Body of pancreas (tissue), 4 donors: ENCODE measurements at regions not wholly inside any gene's neighbourhood (a gene's known extent, or its start where the extent isn't known, plus 50 kb on each side); places are given as distances from the start of the nearest gene placed in this dataset.

ENCODE experiments used
- ATAC-seq: fragments of 150-250 bp; one replicate; pipeline ENCODE4 v1.9.1; 2016
- DNase-seq, 4 donors: peaks; one replicate each; pipeline ENCODE4 v3.0.0-alpha.2; 2019
- H3K27ac ChIP-seq, 4 donors: fragments of 200-600 bp; sonication (generic); 1 replicate in 3 of 4; 2 replicates in 1 of 4; pipeline versions ENCODE4 v1.5.1 to v1.6.1; 2016 to 2019; ENCODE audit warnings: mild to moderate bottlenecking in 1 of 4, mixed read lengths in 1 of 4, moderate library complexity in 1 of 4
- H3K27me3 ChIP-seq, 2 donors: fragments of 200-600 bp; sonication (generic); one replicate each; pipeline ENCODE4 v1.6.0; 2016; ENCODE audit warnings: mild to moderate bottlenecking in 1 of 2
- H3K36me3 ChIP-seq, 2 donors: fragments of 200-600 bp; sonication (generic); replicated peaks in 1 of 2; 2 replicates each; pipeline ENCODE4 v1.5.1; 2016; ENCODE audit warnings: low read depth in 2 of 2; ENCODE audit not compliant: insufficient read depth in 1 of 2
- H3K4me1 ChIP-seq: fragments of 200-600 bp; sonication (generic); one replicate; pipeline ENCODE4 v1.6.0; 2016
- H3K4me3 ChIP-seq, 2 donors: fragments of 200-600 bp; sonication (generic); 1 replicate in 1 of 2; 2 replicates in 1 of 2; pipeline ENCODE4 v1.5.1; 2016 to 2019
- H3K9me3 ChIP-seq, 3 donors: fragments of 200-600 bp; sonication (generic); 1 replicate in 2 of 3; 2 replicates in 1 of 3; pipeline ENCODE4 v1.5.1; 2016
- POLR2A ChIP-seq, 3 donors: fragments of 450-650 bp; IDR thresholded peaks; one replicate each; pipeline ENCODE4 v1.6.1; 2016; ENCODE audit warnings: antibody characterized with exemption in 3 of 3, mild to moderate bottlenecking in 2 of 3
- WGBS, 2 donors: methylation state at CpG; one replicate each; pipeline ENCODE4 v1.1.5; 2017; 5-methylcytosine and 5-hydroxymethylcytosine counted together
- intact Hi-C: fragments of 100-400 bp; cut with DNase I; formaldehyde crosslinking; loops from one replicate; pipeline ENCODE4 v1.15.1; 2023
- TF ChIP-seq, protein P1 (sequence below), 7 experiments: fragments of 450-650 bp in 4 of 7; fragments of 200-600 bp in 3 of 7; sonication (generic) in 3 of 7; IDR thresholded peaks; one replicate each; pipeline ENCODE4 v1.5.1; 2016 to 2019; ENCODE audit warnings: antibody characterized with exemption in 7 of 7

DNA sequence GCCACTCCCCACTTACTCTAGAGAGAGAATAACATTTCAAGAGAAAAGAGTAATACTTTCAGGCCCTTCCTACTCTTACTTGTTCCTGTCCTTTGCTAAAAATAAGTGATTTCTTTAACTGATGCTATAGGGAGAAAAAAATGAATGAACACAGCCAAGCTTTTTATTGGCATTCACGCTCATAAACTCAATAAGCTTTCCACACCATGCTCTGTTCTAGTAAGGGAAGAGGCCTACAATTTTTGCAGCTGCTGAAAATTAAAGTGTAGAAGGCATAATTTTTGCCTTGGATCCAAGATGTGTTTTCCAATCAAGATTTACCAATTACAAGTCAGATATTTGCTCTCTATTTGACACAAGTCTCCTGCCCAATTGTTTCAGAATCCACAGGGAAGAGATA is 188.1 kb upstream of the RGS18 start:
- intact Hi-C loops, result no loop called here
- no peak overlapping the region for H3K4me3 ChIP-seq
- no peaks in the 10 kb centered on the region for H3K4me1 ChIP-seq
- no peak for TF ChIP-seq POLR2A (IDR thresholded peaks at IDR 0.05)
- TF ChIP-seq, protein P1, sequence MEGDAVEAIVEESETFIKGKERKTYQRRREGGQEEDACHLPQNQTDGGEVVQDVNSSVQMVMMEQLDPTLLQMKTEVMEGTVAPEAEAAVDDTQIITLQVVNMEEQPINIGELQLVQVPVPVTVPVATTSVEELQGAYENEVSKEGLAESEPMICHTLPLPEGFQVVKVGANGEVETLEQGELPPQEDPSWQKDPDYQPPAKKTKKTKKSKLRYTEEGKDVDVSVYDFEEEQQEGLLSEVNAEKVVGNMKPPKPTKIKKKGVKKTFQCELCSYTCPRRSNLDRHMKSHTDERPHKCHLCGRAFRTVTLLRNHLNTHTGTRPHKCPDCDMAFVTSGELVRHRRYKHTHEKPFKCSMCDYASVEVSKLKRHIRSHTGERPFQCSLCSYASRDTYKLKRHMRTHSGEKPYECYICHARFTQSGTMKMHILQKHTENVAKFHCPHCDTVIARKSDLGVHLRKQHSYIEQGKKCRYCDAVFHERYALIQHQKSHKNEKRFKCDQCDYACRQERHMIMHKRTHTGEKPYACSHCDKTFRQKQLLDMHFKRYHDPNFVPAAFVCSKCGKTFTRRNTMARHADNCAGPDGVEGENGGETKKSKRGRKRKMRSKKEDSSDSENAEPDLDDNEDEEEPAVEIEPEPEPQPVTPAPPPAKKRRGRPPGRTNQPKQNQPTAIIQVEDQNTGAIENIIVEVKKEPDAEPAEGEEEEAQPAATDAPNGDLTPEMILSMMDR (IDR thresholded peaks at IDR 0.05), result no peak
- ATAC-seq (no peak), DNase-seq (no peak)
- no peaks in the 10 kb centered on the region for H3K9me3 ChIP-seq
- H3K27ac ChIP-seq, result no peak overlapping the region
- 83 to 92% methylated on average over 1 of the region's 1 CpG for WGBS, 2 donors
- peaks cover 0 to 2% of the 10 kb centered on the region in 2 donors for H3K27me3 ChIP-seq
- no peaks in the 10 kb centered on the region for H3K36me3 ChIP-seq

GRCh38 chr1:191971447-191971846 is 186.8 kb upstream of the RGS18 start:
- no peaks in the 10 kb centered on the region for H3K36me3 ChIP-seq
- H3K27ac ChIP-seq, result no peak overlapping the region
- H3K4me1 ChIP-seq, result no peaks in the 10 kb centered on the region
- WGBS, 2 donors, result 85 to 90% methylated on average over 3 of the region's 3 CpGs
- intact Hi-C loops, result no loop called here
- DNase-seq (no peak), ATAC-seq (no peak)
- H3K4me3 ChIP-seq, result no peak overlapping the region
- TF ChIP-seq POLR2A (IDR thresholded peaks at IDR 0.05), result no peak
- TF ChIP-seq, protein P1 (IDR thresholded peaks at IDR 0.05), result no peak
- H3K27me3 ChIP-seq, result peaks cover 0 to 2% of the 10 kb centered on the region in 2 donors
- no peaks in the 10 kb centered on the region for H3K9me3 ChIP-seq

DNA sequence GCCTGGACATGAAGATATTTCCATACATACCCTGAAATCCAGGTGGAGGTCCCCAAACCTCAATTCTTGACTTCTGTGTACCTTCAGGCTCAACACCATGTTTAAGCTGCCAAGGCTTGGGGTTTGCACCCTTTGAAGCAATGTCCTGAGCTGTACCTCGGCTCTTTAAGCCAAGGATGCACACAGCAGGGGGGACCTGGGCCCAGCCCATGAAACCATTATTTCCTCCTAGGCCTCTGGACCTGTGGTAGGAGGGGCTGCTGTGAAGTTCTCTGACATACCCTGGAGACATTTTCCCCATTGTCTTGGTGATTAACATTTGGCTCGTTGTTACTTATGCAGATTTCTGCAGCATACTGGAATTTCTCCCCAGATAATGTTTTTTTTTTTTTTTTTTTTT is 184.3 kb upstream of the RGS18 start:
- no peak for DNase-seq
- Histone ChIP-seq H3K27ac (no peak overlapping the region), H3K4me1 (no peaks in the 10 kb centered on the region), H3K36me3 (no peaks in the 10 kb centered on the region), H3K4me3 (no peak overlapping the region), H3K27me3 (no peaks in the 10 kb centered on the region), H3K9me3 (no peaks in the 10 kb centered on the region)
- intact Hi-C loops, result no loop called here
- TF ChIP-seq, protein P1 (IDR thresholded peaks at IDR 0.05), result no peak
- TF ChIP-seq POLR2A (IDR thresholded peaks at IDR 0.05), result no peak
- WGBS, 2 donors, result 64 to 66% methylated on average over 2 of the region's 2 CpGs
- no peak for ATAC-seq

- intact Hi-C loops, result no loop called here
- no peaks in the 10 kb centered on the region for H3K4me1 ChIP-seq
These were observed 180.3 kb upstream of the RGS18 start for GRCh38 chr1:191977874-191978506.

More at GRCh38 chr1:191977874-191978506, 180.3 kb upstream of the RGS18 start:
- no peak for ATAC-seq
- WGBS, 2 donors, result 79 to 89% methylated on average over 1 of the region's 1 CpG
- no peaks in the 10 kb centered on the region for H3K36me3 ChIP-seq
- DNase-seq, result no peak
- TF ChIP-seq, protein P1 (IDR thresholded peaks at IDR 0.05), result no peak
- no peak for TF ChIP-seq POLR2A (IDR thresholded peaks at IDR 0.05)
- H3K4me3 ChIP-seq, result no peak overlapping the region
- H3K9me3 ChIP-seq, result no peaks in the 10 kb centered on the region
- H3K27ac ChIP-seq, result no peak overlapping the region
- no peaks in the 10 kb centered on the region for H3K27me3 ChIP-seq
